Erythroblast (primary cell): ENCODE measurements at regions not wholly inside any gene's neighbourhood (a gene's known extent, or its start where the extent isn't known, plus 50 kb on each side); places are given as distances from the start of the nearest gene placed in this dataset.

Experiments used
- DNase-seq, 2 experiments: peaks; one replicate each; lab custom pipeline; 2025; lab: John Stamatoyannopoulos, UW
- GATA1 ChIP-seq: IDR thresholded peaks from 2 replicates; pipeline ENCODE4 v1.6.1; 2011; ENCODE audit warnings: low read depth, mild to moderate bottlenecking, control low read depth, low read length, moderate library complexity
- POLR2A ChIP-seq: IDR thresholded peaks from 2 replicates; pipeline ENCODE4 v1.6.1; 2011; ENCODE audit warnings: mild to moderate bottlenecking, low read length

- no peak for DNase-seq
- no peak for TF ChIP-seq GATA1
- TF ChIP-seq POLR2A, result no peak
Measured at GRCh38 chr10:44675387-44675874, 235.7 kb upstream of the TMEM72 start.

GRCh38 chr10:44680764-44681163 lies 230.4 kb upstream of the TMEM72 start:
- TF ChIP-seq GATA1, result no peak
- DNase-seq, result no peak

GRCh38 chr10:44682507-44682906 lies 228.6 kb upstream of the TMEM72 start:
- TF ChIP-seq GATA1 (no peak), POLR2A (no peak)
- no peak for DNase-seq

GRCh38 chr10:44684661-44685060 lies 226.5 kb upstream of the TMEM72 start:
- no peak for DNase-seq
- no peak for TF ChIP-seq POLR2A
- no peak for TF ChIP-seq GATA1

GRCh38 chr10:44685220-44685619 lies 225.9 kb upstream of the TMEM72 start:
- no peak for TF ChIP-seq GATA1
- TF ChIP-seq POLR2A, result no peak
- DNase-seq, result no peak

- DNase-seq, result no peak
- TF ChIP-seq POLR2A, result no peak
Measured at GRCh38 chr10:44685747-44686146, 225.4 kb upstream of the TMEM72 start.

GRCh38 chr10:44689368-44689767 lies 221.8 kb upstream of the TMEM72 start:
- TF ChIP-seq GATA1 (no peak), POLR2A (no peak)

GRCh38 chr10:44696496-44696895 lies 214.6 kb upstream of the TMEM72 start:
- DNase-seq, result no peak

More at GRCh38 chr10:44689368-44689767, 221.8 kb upstream of the TMEM72 start:
- DNase-seq, result no peak

GRCh38 chr10:44697116-44697515 lies 214.0 kb upstream of the TMEM72 start:
- TF ChIP-seq GATA1 (no peak), POLR2A (no peak)
- DNase-seq, result no peak

More at GRCh38 chr10:44696496-44696895, 214.6 kb upstream of the TMEM72 start:
- TF ChIP-seq GATA1 (no peak), POLR2A (no peak)

- no peak for DNase-seq
- TF ChIP-seq POLR2A, result no peak
- no peak for TF ChIP-seq GATA1
Measured at GRCh38 chr10:44702531-44702930, 208.6 kb upstream of the TMEM72 start.

GRCh38 chr10:44703241-44704155 lies 207.6 kb upstream of the TMEM72 start:
- TF ChIP-seq POLR2A (no peak), GATA1 (no peak)
- no peak for DNase-seq

GRCh38 chr10:44704616-44705015 lies 206.5 kb upstream of the TMEM72 start:
- no peak for TF ChIP-seq GATA1
- no peak for TF ChIP-seq POLR2A
- DNase-seq, result no peak

- TF ChIP-seq GATA1 (no peak), POLR2A (no peak)
- DNase-seq, result no peak
Measured at GRCh38 chr10:44706745-44707144, 204.4 kb upstream of the TMEM72 start.

- no peak for DNase-seq
- TF ChIP-seq GATA1 (no peak), POLR2A (no peak)
Measured at GRCh38 chr10:44713307-44713706, 197.8 kb upstream of the TMEM72 start.
